Vagina (tissue), 2 donors: ENCODE measurements at regions not wholly inside any gene's neighbourhood (a gene's known extent, or its start where the extent isn't known, plus 50 kb on each side); places are given as distances from the start of the nearest gene placed in this dataset.

Experiments
- CTCF ChIP-seq, 3 experiments: fragments of 450-650 bp in 2 of 3; fragments of 200-600 bp in 1 of 3; sonication (generic) in 1 of 3; IDR thresholded peaks; one replicate each; pipeline ENCODE4 v1.5.1; 2017 to 2019; ENCODE audit warnings: antibody characterized with exemption in 3 of 3, mild to moderate bottlenecking in 2 of 3, moderate library complexity in 2 of 3
- POLR2A ChIP-seq, 2 donors: fragments of 450-650 bp; IDR thresholded peaks; one replicate each; pipeline ENCODE4 v1.6.1; 2017; ENCODE audit warnings: antibody characterized with exemption in 2 of 2, mild to moderate bottlenecking in 2 of 2, moderate library complexity in 2 of 2

DNA sequence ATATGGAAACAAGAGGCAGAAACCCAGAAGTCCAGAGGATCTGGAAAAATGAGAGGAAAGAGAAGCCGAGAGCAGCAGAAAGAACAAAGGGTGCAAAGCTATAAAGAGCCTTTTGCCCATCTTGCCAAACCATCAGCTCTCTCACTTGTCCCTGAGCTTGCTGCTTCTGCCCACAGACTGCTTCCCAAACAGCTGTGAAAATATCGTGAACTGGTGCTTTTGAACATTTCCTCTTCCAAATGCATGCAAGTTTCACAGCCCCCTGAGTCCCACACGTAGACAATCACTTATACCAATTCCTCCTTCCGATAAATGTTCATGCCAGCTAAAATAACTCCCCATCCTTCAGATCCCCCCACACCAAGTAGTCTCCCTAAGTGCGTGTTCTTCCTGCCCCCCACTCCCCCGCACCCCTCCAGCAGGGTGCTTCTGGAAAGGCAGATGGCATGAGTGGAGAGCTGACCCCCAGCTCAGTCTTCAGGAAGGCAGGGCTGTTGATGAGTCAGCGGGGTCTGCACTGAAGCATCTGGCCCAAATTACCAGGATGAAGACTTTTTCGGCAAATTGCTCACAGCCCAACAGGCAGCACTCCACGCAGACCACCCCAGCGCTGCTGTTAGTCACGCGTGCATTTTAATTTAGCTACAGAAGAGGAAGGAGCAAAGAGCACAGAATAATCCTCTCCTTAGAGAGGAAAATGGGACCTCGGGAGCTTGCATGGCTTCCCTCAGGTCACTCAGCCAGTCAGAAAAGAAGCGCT is 76.1 kb upstream of the KCNMA1 start:
- TF ChIP-seq CTCF (IDR thresholded peaks at IDR 0.05) (no peak), POLR2A (IDR thresholded peaks at IDR 0.05) (no peak)
